HG03103 (cell line): ENCODE measurements at regions not wholly inside any gene's neighbourhood (a gene's known extent, or its start where the extent isn't known, plus 50 kb on each side); places are given as distances from the start of the nearest gene placed in this dataset.

Experiments used
- ATAC-seq: cut with Tn5 transposase; IDR thresholded peaks from one replicate; pipeline ENCODE4 v1.9.1; 2021; ENCODE audit warnings: low read depth; ENCODE audit not compliant: unreplicated experiment

DNA sequence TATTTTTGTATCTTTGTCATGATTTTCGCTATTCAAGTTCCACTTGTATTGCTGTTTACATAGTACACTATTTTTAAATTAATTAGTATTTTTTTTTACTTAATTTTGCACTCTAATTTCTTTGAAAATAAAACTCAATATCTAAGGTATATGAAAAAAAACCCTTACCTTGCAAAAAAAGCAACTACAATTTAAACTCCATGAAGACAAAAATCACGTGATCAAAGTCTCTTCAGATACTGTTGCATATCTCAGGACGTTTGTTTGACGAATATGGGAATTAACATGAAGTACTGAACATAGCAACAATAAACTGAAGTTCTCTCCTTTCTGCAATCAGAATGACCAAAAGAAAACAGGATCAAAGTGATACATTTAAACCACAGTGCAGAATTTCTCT lies 968.4 kb upstream of the SEL1L start:
- no peak for ATAC-seq

DNA sequence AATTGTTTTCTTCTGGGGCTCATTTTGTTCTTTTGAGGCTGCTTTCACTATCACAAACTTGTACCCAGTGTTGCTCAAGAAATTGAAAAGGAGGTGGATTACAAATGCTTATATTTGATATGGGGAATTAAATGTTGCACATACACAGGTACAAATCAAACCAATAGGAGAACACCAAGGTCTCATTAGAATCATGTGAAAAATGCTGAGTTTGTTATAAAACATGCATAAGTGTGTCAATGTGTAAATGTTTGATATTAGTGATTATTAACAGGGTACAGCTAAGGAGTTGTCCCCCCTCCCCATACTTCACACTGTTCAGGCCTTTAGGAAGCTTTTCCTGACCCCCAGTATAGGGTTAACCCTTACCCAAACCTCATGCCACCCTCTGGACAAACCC lies 971.2 kb upstream of the SEL1L start:
- no peak for ATAC-seq

DNA sequence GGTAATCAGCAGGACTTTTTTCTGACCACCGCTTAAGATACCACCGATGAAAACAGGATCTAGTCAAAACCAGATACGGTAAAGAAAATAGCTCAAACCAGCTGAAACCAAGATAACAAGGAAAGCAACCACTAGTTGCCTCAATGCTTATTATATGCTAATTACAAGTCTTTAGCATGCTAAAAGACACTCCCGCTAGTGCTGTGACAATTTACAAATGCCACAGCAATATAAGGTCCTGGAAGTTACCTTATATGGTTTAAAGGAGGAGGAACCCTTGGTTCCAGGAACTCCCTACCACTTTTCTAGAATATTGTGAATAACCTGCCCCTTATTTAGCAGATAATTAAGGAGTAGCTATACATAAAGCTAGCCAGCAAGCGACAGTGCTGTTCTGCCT lies 976.4 kb upstream of the SEL1L start:
- ATAC-seq: no peak

DNA sequence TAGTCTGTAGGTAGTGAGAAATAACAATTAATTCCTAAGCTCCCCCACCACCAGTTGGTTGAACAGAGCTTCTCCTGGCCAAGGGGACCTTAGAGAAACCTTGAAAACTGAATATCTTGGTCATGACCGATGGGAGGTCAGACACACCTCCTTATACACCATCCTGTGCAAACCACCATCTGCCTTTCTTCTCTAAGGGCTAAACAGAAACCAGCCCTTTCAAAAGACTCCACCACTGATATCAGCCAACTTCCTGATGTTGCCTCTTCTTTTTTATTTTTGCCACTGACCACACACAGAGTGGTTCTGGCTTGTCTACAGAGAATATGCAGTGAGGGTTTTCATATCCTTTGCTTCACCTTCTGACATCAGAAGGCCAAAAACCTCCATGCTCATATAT lies 977.7 kb upstream of the SEL1L start:
- no peak for ATAC-seq

GRCh38 chr14:82520765-82521164 lies 987.1 kb upstream of the SEL1L start:
- no peak for ATAC-seq

GRCh38 chr14:82521191-82521590 lies 987.5 kb upstream of the SEL1L start:
- no peak for ATAC-seq

DNA sequence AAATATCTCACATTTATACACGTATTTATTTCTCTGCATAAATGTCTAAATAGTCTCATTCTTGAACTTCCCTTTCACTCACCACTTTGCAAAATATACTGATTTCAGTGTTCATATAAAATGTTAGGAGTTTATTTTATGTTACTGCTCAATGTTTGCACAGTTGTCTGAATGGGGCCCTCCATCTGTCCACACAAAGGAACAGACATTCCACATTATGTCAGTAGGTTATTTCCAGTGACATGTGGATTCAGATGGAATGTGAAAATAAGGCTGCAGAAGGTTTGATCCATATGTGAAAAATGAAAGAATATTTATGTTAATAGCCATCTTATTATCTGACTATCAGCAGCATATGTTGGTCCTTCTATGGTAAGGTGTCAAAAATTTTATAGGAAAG lies 994.4 kb upstream of the SEL1L start:
- no peak for ATAC-seq

DNA sequence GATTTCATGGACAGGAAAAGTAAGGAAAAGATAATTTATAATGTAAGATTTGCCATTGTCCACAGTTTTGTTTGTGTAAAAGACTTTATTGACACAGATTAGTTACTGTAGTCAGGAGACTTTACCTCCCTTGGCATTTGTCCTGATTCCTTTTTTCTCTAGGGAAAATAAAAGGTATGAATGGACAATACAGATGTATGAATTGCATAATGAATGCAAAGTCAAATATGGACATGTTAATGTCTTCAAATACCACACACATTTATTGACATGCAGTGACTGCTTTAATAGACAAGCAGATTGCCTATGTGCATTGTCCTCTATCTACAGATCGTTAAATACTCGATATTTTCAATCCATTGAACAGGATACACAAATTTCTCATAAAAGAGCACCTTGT lies 999.7 kb upstream of the SEL1L start:
- no peak for ATAC-seq

DNA sequence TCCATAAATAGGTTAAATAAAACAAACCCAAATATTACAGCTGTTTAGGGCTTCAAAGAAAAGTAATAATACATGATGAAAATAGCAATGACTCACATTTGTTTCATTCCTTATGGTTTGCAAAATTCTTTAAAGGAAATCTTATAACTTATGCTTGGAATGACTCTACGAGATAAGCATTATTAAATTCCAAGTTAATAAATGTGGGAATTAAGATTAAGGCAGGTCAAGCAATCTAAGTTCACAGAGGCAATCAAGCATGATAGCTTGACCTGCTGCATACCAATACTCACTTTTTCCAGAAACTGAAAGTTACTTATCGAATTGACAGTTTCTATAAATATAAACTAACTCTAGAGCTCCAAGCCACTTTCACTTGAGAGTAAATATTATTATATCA lies 1002.9 kb upstream of the SEL1L start:
- no peak for ATAC-seq

- ATAC-seq: no peak
Measured at GRCh38 chr14:82537831-82538230, 1004.2 kb upstream of the SEL1L start.

GRCh38 chr14:82546401-82546800 lies 1012.7 kb upstream of the SEL1L start:
- no peak for ATAC-seq

- no peak for ATAC-seq
Measured at GRCh38 chr14:82549306-82549990, 1015.8 kb upstream of the SEL1L start.

DNA sequence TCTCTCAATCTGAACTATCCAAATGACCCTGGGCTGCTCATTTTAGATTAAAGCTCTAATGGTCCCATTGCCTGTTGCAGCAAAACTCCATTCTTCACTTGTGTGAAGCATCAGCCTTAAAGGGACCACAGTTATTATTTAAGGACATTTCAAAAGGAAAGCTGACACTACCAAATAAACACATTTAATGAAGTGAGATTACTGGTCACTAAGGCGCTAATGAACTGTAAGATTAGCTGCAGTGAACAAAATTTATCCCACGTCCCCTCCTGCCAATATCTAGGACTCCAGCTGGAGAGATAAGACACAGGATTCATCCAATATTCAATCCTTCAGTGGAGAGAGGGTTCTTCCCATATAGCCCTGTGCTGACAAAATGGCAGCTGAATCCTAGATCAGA lies 1029.2 kb upstream of the SEL1L start:
- ATAC-seq: no peak

DNA sequence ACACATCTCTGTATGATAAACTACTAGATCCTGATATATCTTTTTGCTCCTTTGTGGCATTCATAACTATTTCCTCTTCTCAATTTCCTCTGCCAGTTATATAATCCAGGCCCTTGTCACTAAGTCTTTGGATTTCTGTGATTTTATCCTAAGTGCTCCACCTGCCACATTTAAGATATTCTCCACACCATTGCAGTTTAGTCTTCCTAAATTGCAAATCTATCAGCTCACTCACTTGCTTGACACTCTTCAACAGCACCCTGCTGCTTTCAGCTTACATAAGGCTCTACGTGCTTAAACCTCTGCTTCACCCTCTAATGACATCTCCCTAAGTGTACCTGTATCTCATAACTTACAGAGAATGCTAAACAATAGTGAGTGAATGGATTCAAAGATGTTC lies 1032.2 kb upstream of the SEL1L start:
- no peak for ATAC-seq

DNA sequence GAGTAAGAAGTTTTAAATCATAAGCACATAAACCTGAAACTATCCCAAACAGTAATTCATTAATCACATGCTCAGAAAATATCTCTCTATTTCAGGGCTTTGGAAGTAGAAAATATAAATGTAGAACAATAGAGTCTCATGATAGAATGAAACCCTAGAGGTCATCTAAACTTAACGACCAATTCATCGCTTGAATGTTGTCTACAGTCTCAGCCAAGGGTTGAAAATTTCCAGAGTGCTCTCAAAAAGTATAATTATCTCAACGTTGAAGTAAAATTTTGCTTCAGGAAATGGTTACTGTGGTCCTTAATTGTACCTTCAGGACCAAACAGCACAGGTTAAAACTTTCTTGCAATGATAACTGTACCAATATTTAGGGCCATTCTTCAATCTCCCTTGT lies 1053.6 kb upstream of the SEL1L start:
- no peak for ATAC-seq

DNA sequence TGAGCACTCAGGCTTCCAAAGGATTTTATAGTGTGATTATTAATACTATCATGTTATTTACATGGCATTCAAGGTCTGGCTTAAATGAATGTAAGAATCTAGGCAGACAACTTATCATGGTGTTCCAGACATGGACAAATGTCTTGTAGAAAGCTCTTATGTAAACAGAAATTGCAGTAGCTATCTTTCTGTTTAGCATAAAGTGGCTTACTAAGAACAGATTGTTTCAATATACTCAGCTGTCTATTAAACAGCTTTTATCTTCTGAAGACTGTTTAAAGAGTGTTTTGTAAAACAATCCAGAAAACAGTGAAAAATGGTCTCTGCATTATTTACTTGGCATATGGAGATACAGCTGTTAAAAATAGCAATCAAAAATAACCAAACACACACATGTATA lies 1061.8 kb upstream of the SEL1L start:
- no peak for ATAC-seq

DNA sequence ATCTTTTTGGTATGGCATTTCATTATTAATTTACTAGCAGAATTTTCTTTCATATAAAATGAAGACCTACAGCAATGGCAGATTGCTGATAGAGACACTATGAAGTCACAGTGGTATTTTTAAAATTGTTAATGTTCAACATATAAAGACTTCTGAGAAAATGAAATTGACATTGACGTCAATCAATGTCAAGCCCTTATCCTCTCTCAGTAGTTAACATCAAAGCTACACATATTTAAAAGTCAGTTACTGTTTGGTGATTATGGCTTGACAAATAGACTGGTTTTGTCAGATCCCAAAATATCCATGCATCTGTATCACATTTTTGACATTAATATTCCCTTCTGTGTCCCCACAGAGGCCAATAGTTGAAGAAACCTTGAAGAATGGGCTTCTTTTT lies 1069.1 kb upstream of the SEL1L start:
- ATAC-seq: no peak

GRCh38 chr14:82604819-82605218 lies 1071.2 kb upstream of the SEL1L start:
- no peak for ATAC-seq

GRCh38 chr14:82621881-82622450 lies 1088.3 kb upstream of the SEL1L start:
- no peak for ATAC-seq

- no peak for ATAC-seq
Measured at GRCh38 chr14:82626156-82627066, 1092.8 kb upstream of the SEL1L start.

- ATAC-seq: no peak
Measured at GRCh38 chr14:82635915-82636314, 1102.3 kb upstream of the SEL1L start.

DNA sequence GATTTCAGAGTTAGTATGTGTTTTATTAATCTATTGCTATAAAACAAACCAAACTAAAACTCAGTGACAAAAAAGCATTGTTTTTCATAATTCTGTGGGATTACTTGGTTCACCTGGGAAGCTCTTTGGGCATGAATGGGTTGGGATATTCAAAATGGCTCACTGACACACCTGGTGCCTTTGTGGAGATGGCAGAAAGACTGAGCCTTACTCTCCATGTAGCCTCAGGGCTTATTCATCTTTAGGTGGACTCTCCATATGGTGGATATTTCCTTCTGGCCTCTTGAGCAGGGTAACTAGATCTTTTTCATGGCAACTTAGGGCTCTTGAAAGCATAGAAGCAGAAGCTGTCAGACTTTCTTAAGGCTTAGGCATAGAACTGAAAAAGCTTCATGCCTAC lies 1102.8 kb upstream of the SEL1L start:
- ATAC-seq: no peak
